A549 (cell line): ENCODE measurements at regions not wholly inside any gene's neighbourhood (a gene's known extent, or its start where the extent isn't known, plus 50 kb on each side); places are given as distances from the start of the nearest gene placed in this dataset.

Experiments
- ATAC-seq, 2 experiments: fragments of 200-7000 bp in 1 of 2; fragments of >200 bp in 1 of 2; cut with Nextera tagmentation in 1 of 2; cut with Tn5 transposase in 1 of 2; 3 replicates each; pipeline versions ENCODE4 v1.8.0 to v1.9.1; 2018 to 2020; ENCODE audit warnings: mild to moderate bottlenecking in 1 of 2, moderate library complexity in 1 of 2
- CTCF ChIA-PET: fragments of 300-600 bp; sonication (Branson Sonifier 250); formaldehyde crosslinking; extraction: SDS; loops from one replicate; lab custom pipeline; 2021; ENCODE audit warnings: antibody characterized with exemption, inconsistent platforms; lab: Yijun Ruan, JAX
- POLR2A ChIA-PET: fragments of 350-600 bp; formaldehyde crosslinking; extraction: SDS; loops from one replicate; lab custom pipeline; 2021; ENCODE audit warnings: antibody characterized with exemption, inconsistent platforms; lab: Yijun Ruan, JAX
- DNase-seq, 2 experiments: peaks; one replicate each; pipeline versions ENCODE4 v3.0.0 to v3.0.0-alpha.2; 2011 to 2016; ENCODE audit warnings: low read depth in 1 of 2, low spot score in 1 of 2
- FAIRE-seq: peaks from 2 replicates; lab custom pipeline; 2011; peaks lifted over from hg19 to GRCh38; lab: Jason Lieb, UNC
- H3K27ac ChIP-seq, 2 experiments: fragments of >200 bp; sonication (Bioruptor Twin); formaldehyde crosslinking; 3 replicates each; pipeline ENCODE4 v1.5.1; 2016 to 2017
- H3K4me1 ChIP-seq: fragments of >200 bp; sonication (Bioruptor Twin); formaldehyde crosslinking; 3 replicates; pipeline ENCODE4 v1.6.1; 2016
- H3K4me2 ChIP-seq: fragments of >200 bp; sonication (Bioruptor Twin); formaldehyde crosslinking; 3 replicates; pipeline ENCODE4 v1.6.1; 2016
- H3K4me3 ChIP-seq: fragments of >200 bp; sonication (Bioruptor Twin); formaldehyde crosslinking; 3 replicates; pipeline ENCODE4 v1.5.1; 2016
- H3K9me3 ChIP-seq: fragments of >200 bp; sonication (Bioruptor Twin); formaldehyde crosslinking; 3 replicates; pipeline ENCODE4 v1.6.1; 2016
- CEBPB ChIP-seq, 2 experiments: fragments of >200 bp in 1 of 2; sonication (Bioruptor Twin) in 1 of 2; formaldehyde crosslinking in 1 of 2; IDR thresholded peaks; 2 replicates each; pipeline ENCODE4 v1.6.1; 2012 to 2016
- EP300 ChIP-seq, 2 experiments: fragments of >200 bp; sonication (Bioruptor Twin); formaldehyde crosslinking; IDR thresholded peaks; 2 replicates in 1 of 2; 3 replicates in 1 of 2; pipeline ENCODE4 v1.6.1; 2016 to 2017
- GATA3 ChIP-seq: IDR thresholded peaks from 2 replicates; pipeline ENCODE4 v1.6.1; 2012; ENCODE audit warnings: borderline replicate concordance
- HDAC2 ChIP-seq: fragments of 200-600 bp; sonication (generic); IDR thresholded peaks from 2 replicates; pipeline ENCODE4 v1.6.1; 2016
- HEYL ChIP-seq: fragments of 250-450 bp; sonication (Bioruptor Pico); IDR thresholded peaks from 2 replicates; pipeline ENCODE4 v1.8.0; 2021; ENCODE audit warnings: mild to moderate bottlenecking, moderate library complexity
- MAFK ChIP-seq: fragments of 450-650 bp; IDR thresholded peaks from 2 replicates; pipeline ENCODE4 v1.6.1; 2014; ENCODE audit not compliant: partially characterized antibody
- MYC ChIP-seq: IDR thresholded peaks from 2 replicates; pipeline ENCODE4 v1.6.1; 2012; ENCODE audit warnings: mild to moderate bottlenecking, inconsistent platforms, low read length, improper control_type of control experiment, borderline replicate concordance
- NR3C1 ChIP-seq: fragments of >200 bp; sonication (Bioruptor Twin); formaldehyde crosslinking; IDR thresholded peaks from 3 replicates; pipeline ENCODE4 v1.6.1; 2017
- PHF8 ChIP-seq: fragments of 200-600 bp; sonication (generic); IDR thresholded peaks from 2 replicates; pipeline ENCODE4 v1.6.1; 2016; ENCODE audit warnings: low read depth, mild to moderate bottlenecking, antibody characterized with exemption, moderate library complexity, borderline replicate concordance
- POLR2AphosphoS2 ChIP-seq: conservative IDR thresholded peaks from 2 replicates; pipeline ENCODE4 v1.6.1; 2012; ENCODE audit warnings: low read length, improper control_type of control experiment, inconsistent platforms
- RCOR1 ChIP-seq: fragments of 150-350 bp; IDR thresholded peaks from 2 replicates; pipeline ENCODE4 v1.6.1; 2014; ENCODE audit warnings: antibody characterized with exemption, low read length, low read depth
- RFX5 ChIP-seq: fragments of 450-650 bp; IDR thresholded peaks from 2 replicates; pipeline ENCODE4 v1.7.1; 2014; ENCODE audit warnings: antibody characterized with exemption, mild to moderate bottlenecking, moderate library complexity
- SMC3 ChIP-seq: fragments of >200 bp; sonication (Bioruptor Twin); formaldehyde crosslinking; IDR thresholded peaks from 3 replicates; pipeline ENCODE4 v1.6.1; 2018; ENCODE audit warnings: inconsistent platforms
- TFCP2L1 ChIP-seq: fragments of 250-450 bp; sonication (Bioruptor Pico); IDR thresholded peaks from 2 replicates; pipeline ENCODE4 v1.5.0; 2021; ENCODE audit warnings: mild to moderate bottlenecking
- TP53 ChIP-seq: fragments of 250-450 bp; sonication (Bioruptor Pico); IDR thresholded peaks from 2 replicates; pipeline ENCODE4 v1.5.0; 2021; ENCODE audit warnings: mild to moderate bottlenecking, moderate library complexity
- ZNF302 ChIP-seq: fragments of 250-450 bp; sonication (Bioruptor Pico); IDR thresholded peaks from 2 replicates; pipeline ENCODE4 v1.9.0; 2021; ENCODE audit warnings: inconsistent platforms, mild to moderate bottlenecking, moderate library complexity
- ZSCAN20 ChIP-seq: fragments of 250-450 bp; sonication (Bioruptor Pico); IDR thresholded peaks from 2 replicates; pipeline ENCODE4 v1.8.0; 2022; ENCODE audit warnings: mild to moderate bottlenecking, moderate library complexity
- WGBS: methylation state at CpG from one replicate; pipeline ENCODE4 v1.1.6; 2017; ENCODE audit errors: missing lambda C conversion rate; 5-methylcytosine and 5-hydroxymethylcytosine counted together
- TF ChIP-seq, protein P1 (sequence below): fragments of >200 bp; sonication (Bioruptor Twin); formaldehyde crosslinking; IDR thresholded peaks from 3 replicates; pipeline ENCODE4 v1.6.1; 2016
- TF ChIP-seq, protein P2 (sequence below): fragments of 450-650 bp; IDR thresholded peaks from 2 replicates; pipeline ENCODE4 v1.6.1; 2014; ENCODE audit warnings: antibody characterized with exemption
- TF ChIP-seq, protein P3 (sequence below): fragments of 200-600 bp; sonication (generic); IDR thresholded peaks from 2 replicates; pipeline ENCODE4 v1.6.1; 2016; ENCODE audit warnings: antibody characterized with exemption, mild to moderate bottlenecking, moderate library complexity
- TF ChIP-seq, protein P4 (sequence below): fragments of 150-350 bp; IDR thresholded peaks from 2 replicates; pipeline ENCODE4 v1.6.1; 2014; ENCODE audit warnings: low read depth, mild to moderate bottlenecking, low read length

DNA sequence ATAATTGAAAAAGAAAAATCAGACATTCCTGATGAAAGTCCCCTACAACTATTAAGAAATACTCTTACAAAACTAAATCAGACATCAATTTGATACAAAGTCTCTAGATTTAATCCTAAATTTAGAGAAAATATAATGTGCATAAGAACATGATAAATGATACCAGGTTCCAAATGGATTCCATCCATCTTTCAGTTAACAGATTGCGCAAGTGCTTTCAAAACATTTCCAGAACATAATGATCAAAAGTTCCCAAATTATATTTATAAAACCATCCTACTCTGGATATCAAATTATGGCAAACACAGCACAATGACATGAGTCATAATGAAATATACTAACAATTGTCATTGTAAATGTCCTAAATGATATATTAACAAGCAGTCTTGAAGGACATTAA is 151.0 kb upstream of the GYPC start:
- no peak for DNase-seq
- Histone ChIP-seq H3K4me2 (no peak overlapping the region), H3K27ac (no peak overlapping the region), H3K4me1 (no peaks in the 10 kb centered on the region)
- POLR2A ChIA-PET, result no interaction called here
- 92% methylated on average over 1 of the region's 1 CpG for whole genome bisulfite sequencing
- peak; percentile 27 to 58; a peak in 2 of 4 replicates for TF ChIP-seq CEBPB (IDR thresholded peaks at IDR 0.05)
- TF ChIP-seq, protein P1, sequence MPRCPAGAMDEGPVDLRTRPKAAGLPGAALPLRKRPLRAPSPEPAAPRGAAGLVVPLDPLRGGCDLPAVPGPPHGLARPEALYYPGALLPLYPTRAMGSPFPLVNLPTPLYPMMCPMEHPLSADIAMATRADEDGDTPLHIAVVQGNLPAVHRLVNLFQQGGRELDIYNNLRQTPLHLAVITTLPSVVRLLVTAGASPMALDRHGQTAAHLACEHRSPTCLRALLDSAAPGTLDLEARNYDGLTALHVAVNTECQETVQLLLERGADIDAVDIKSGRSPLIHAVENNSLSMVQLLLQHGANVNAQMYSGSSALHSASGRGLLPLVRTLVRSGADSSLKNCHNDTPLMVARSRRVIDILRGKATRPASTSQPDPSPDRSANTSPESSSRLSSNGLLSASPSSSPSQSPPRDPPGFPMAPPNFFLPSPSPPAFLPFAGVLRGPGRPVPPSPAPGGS, result no peak
- TF ChIP-seq, all 56 proteins: peak for 1
- Histone ChIP-seq H3K4me3 (no peak overlapping the region), H3K9me3 (no peaks in the 10 kb centered on the region)
- FAIRE-seq (no peak), ATAC-seq (no peak)
- CTCF ChIA-PET, result no interaction called here

DNA sequence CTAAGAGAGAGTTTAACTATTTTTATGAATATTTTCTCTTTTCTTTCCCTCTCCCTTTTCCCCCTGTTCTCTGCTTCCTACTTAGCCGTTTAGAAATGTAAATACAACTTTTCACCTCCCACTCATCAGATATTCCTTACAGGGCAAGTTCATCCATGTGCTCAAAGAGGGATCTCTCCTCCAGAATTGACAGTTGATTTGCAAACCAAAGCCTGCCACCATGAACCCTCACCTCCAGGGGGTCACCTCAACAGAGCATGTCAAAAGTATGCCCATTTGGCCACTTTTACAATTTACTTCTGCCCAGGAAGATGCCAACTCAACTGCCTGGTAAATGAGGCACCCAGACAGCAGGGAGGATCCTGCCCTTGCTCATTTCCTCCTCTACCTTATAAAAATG is 149.2 kb upstream of the GYPC start:
- Histone ChIP-seq H3K27ac (no peak overlapping the region), H3K4me2 (no peak overlapping the region), H3K9me3 (no peaks in the 10 kb centered on the region), H3K4me3 (no peak overlapping the region), H3K4me1 (no peaks in the 10 kb centered on the region)
- WGBS, result 0% methylated on average over 1 of the region's 1 CpG
- POLR2A ChIA-PET, result no interaction called here
- TF ChIP-seq, protein P2, sequence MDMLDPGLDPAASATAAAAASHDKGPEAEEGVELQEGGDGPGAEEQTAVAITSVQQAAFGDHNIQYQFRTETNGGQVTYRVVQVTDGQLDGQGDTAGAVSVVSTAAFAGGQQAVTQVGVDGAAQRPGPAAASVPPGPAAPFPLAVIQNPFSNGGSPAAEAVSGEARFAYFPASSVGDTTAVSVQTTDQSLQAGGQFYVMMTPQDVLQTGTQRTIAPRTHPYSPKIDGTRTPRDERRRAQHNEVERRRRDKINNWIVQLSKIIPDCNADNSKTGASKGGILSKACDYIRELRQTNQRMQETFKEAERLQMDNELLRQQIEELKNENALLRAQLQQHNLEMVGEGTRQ, result no peak
- TF ChIP-seq SMC3 (no peak), GATA3 (no peak), PHF8 (no peak), TFCP2L1 (CRISPR knock-in tag) (no peak)
- CTCF ChIA-PET, result no interaction called here
- FAIRE-seq (no peak), ATAC-seq (no peak), DNase-seq (no peak)

DNA sequence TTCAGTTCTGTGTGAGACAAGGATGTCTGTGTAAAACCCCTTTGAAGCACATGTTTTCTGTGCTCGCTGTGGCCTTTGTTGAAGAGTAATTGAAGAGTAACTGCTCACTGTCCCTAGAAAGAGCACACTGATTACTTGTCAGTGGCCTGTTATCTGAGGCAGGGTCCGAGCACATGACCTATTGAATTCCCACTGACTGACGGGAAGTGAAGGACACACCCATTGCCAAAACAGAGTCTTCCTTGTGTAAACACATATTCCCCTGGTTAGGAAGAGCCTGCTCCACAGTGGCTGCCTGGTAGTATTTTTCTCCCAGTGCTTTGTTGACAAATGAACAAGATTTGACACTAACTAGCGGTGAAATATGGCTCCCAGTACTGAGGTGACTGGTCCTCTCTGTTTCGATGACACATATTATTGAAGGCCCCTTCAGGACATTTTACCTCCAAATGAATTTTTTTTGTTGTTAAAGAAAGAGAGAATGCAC is 148.5 kb upstream of the GYPC start:
- POLR2A ChIA-PET, result no interaction called here
- Histone ChIP-seq H3K27ac (no peak overlapping the region), H3K4me1 (no peaks in the 10 kb centered on the region), H3K4me2 (no peak overlapping the region), H3K4me3 (no peak overlapping the region), H3K9me3 (no peaks in the 10 kb centered on the region)
- DNase-seq (no peak), FAIRE-seq (no peak), ATAC-seq (no peak)
- TF ChIP-seq, protein P3, sequence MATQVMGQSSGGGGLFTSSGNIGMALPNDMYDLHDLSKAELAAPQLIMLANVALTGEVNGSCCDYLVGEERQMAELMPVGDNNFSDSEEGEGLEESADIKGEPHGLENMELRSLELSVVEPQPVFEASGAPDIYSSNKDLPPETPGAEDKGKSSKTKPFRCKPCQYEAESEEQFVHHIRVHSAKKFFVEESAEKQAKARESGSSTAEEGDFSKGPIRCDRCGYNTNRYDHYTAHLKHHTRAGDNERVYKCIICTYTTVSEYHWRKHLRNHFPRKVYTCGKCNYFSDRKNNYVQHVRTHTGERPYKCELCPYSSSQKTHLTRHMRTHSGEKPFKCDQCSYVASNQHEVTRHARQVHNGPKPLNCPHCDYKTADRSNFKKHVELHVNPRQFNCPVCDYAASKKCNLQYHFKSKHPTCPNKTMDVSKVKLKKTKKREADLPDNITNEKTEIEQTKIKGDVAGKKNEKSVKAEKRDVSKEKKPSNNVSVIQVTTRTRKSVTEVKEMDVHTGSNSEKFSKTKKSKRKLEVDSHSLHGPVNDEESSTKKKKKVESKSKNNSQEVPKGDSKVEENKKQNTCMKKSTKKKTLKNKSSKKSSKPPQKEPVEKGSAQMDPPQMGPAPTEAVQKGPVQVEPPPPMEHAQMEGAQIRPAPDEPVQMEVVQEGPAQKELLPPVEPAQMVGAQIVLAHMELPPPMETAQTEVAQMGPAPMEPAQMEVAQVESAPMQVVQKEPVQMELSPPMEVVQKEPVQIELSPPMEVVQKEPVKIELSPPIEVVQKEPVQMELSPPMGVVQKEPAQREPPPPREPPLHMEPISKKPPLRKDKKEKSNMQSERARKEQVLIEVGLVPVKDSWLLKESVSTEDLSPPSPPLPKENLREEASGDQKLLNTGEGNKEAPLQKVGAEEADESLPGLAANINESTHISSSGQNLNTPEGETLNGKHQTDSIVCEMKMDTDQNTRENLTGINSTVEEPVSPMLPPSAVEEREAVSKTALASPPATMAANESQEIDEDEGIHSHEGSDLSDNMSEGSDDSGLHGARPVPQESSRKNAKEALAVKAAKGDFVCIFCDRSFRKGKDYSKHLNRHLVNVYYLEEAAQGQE, result no peak
- TF ChIP-seq, protein P4, sequence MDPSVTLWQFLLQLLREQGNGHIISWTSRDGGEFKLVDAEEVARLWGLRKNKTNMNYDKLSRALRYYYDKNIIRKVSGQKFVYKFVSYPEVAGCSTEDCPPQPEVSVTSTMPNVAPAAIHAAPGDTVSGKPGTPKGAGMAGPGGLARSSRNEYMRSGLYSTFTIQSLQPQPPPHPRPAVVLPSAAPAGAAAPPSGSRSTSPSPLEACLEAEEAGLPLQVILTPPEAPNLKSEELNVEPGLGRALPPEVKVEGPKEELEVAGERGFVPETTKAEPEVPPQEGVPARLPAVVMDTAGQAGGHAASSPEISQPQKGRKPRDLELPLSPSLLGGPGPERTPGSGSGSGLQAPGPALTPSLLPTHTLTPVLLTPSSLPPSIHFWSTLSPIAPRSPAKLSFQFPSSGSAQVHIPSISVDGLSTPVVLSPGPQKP, result no peak
- TF ChIP-seq RFX5 (no peak), POLR2AphosphoS2 (no peak), TP53 (CRISPR knock-in tag) (no peak), ZNF302 (CRISPR knock-in tag) (no peak), EP300 (IDR thresholded peaks at IDR 0.05) (no peak), HDAC2 (no peak), RCOR1 (no peak), HEYL (CRISPR knock-in tag) (no peak), ZSCAN20 (CRISPR knock-in tag) (no peak), MAFK (no peak), NR3C1 (no peak), MYC (no peak)
- WGBS, result 10% methylated on average over 5 of the region's 5 CpGs
- CTCF ChIA-PET, result no interaction called here
